GM12878 (cell line): ENCODE measurements at regions not wholly inside any gene's neighbourhood (a gene's known extent, or its start where the extent isn't known, plus 50 kb on each side); places are given as distances from the start of the nearest gene placed in this dataset.

ENCODE experiments used
- ATAC-seq: fragments of 200-7000 bp; cut with Tn5 transposase; 3 replicates; pipeline ENCODE4 v1.9.1; 2020; ENCODE audit warnings: mild to moderate bottlenecking, moderate library complexity
- BruUV-seq: library from RNA; stranded (reverse); fragments of 400-500 nt; replicated peaks from 2 replicates; lab custom pipeline; 2021; lab: Mats Ljungman, UMichigan
- CTCF ChIA-PET: fragments of 300-600 bp; sonication (Branson Sonifier 250); formaldehyde crosslinking; extraction: SDS; loops from one replicate; lab custom pipeline; 2021; ENCODE audit warnings: inconsistent platforms; lab: Yijun Ruan, JAX
- POLR2A ChIA-PET: fragments of 350-600 bp; formaldehyde crosslinking; extraction: SDS; loops from one replicate; lab custom pipeline; 2021; ENCODE audit warnings: inconsistent platforms; lab: Charles Lee
- RAD21 ChIA-PET: fragments of 300-600 bp; sonication (Branson Sonifier 250); formaldehyde crosslinking; loops from one replicate; lab custom pipeline; 2023; ENCODE audit warnings: antibody characterized with exemption; ENCODE audit not compliant: unreplicated experiment; lab: Charles Lee
- SMC1A ChIA-PET: fragments of 300-600 bp; sonication (Branson Sonifier 250); formaldehyde crosslinking; loops from one replicate; lab custom pipeline; 2023; ENCODE audit not compliant: unreplicated experiment, uncharacterized antibody; lab: Charles Lee
- DNase-seq: peaks from one replicate; pipeline ENCODE4 v3.0.0-alpha.2; 2011; ENCODE audit warnings: low read depth, low spot score
- FAIRE-seq: peaks from 3 replicates; lab custom pipeline; 2011; peaks lifted over from hg19 to GRCh38; lab: Jason Lieb, UNC
- H2AFZ ChIP-seq: 2 replicates; pipeline ENCODE4 v1.6.0; 2011; ENCODE audit warnings: low read depth, low read length, control low read depth; ENCODE audit not compliant: control insufficient read depth
- H3K27ac ChIP-seq: 2 replicates; pipeline ENCODE4 v1.5.1; 2011; ENCODE audit warnings: control low read depth; ENCODE audit not compliant: control insufficient read depth, insufficient read depth
- H3K27me3 ChIP-seq, 2 experiments: replicated peaks in 1 of 2; 2 replicates each; pipeline versions ENCODE4 v1.6.0 to v1.6.1; 2011; ENCODE audit warnings: low read length in 1 of 2; ENCODE audit not compliant: control insufficient read depth in 2 of 2, insufficient read depth in 2 of 2
- H3K36me3 ChIP-seq, 2 experiments: 2 replicates each; pipeline ENCODE4 v1.5.1; 2011; ENCODE audit warnings: low read length in 1 of 2; ENCODE audit not compliant: control insufficient read depth in 2 of 2, insufficient read depth in 2 of 2
- H3K4me1 ChIP-seq: 2 replicates; pipeline ENCODE4 v1.6.1; 2011; ENCODE audit warnings: mild to moderate bottlenecking, low read length, moderate library complexity, mixed read lengths; ENCODE audit not compliant: control insufficient read depth, insufficient read depth
- H3K4me2 ChIP-seq: 2 replicates; pipeline ENCODE4 v1.6.0; 2011; ENCODE audit warnings: control low read depth; ENCODE audit not compliant: control insufficient read depth, insufficient read depth
- H3K4me3 ChIP-seq: fragments of 200-600 bp; sonication (generic); 2 replicates; pipeline ENCODE4 v1.5.1; 2016
- H3K79me2 ChIP-seq: 2 replicates; pipeline ENCODE4 v1.6.0; 2011; ENCODE audit warnings: low read length; ENCODE audit not compliant: control insufficient read depth, insufficient read depth
- H3K9ac ChIP-seq: 2 replicates; pipeline ENCODE4 v1.8.0; 2011; ENCODE audit warnings: low read length, control low read depth, mixed read lengths; ENCODE audit not compliant: control insufficient read depth, insufficient read depth
- H3K9me3 ChIP-seq: replicated peaks from 3 replicates; pipeline ENCODE4 v1.5.1; 2011; ENCODE audit warnings: mild to moderate bottlenecking, low read length; ENCODE audit not compliant: control insufficient read depth, insufficient read depth
- H4K20me1 ChIP-seq: 2 replicates; pipeline ENCODE4 v1.6.0; 2011; ENCODE audit not compliant: control insufficient read depth, insufficient read depth
- ATF7 ChIP-seq: fragments of 450-650 bp; IDR thresholded peaks from 2 replicates; pipeline ENCODE4 v1.6.1; 2016; ENCODE audit warnings: low read depth, mild to moderate bottlenecking
- CBX3 ChIP-seq: fragments of 200-600 bp; sonication (generic); IDR thresholded peaks from 2 replicates; pipeline ENCODE4 v1.6.1; 2016; ENCODE audit warnings: low read depth, borderline replicate concordance
- GABPA ChIP-seq: IDR thresholded peaks from 2 replicates; pipeline ENCODE4 v1.6.1; 2014; ENCODE audit warnings: antibody characterized with exemption, low read depth, mild to moderate bottlenecking, inconsistent platforms
- HDGF ChIP-seq: fragments of 450-650 bp; IDR thresholded peaks from 2 replicates; pipeline ENCODE4 v1.6.1; 2016; ENCODE audit warnings: antibody characterized with exemption
- KLF5 ChIP-seq: fragments of 450-650 bp; IDR thresholded peaks from 2 replicates; pipeline ENCODE4 v1.6.1; 2014; ENCODE audit warnings: mild to moderate bottlenecking; ENCODE audit not compliant: partially characterized antibody
- MTA3 ChIP-seq: IDR thresholded peaks from 2 replicates; pipeline ENCODE4 v1.6.1; 2012; ENCODE audit warnings: low read length, inconsistent platforms, borderline replicate concordance
- MXI1 ChIP-seq: fragments of 150-350 bp; IDR thresholded peaks from 2 replicates; pipeline ENCODE4 v1.6.1; 2011; ENCODE audit warnings: low read depth, mild to moderate bottlenecking, inconsistent platforms, low read length, improper control_type of control experiment
- NR2C1 ChIP-seq: fragments of 450-650 bp; IDR thresholded peaks from 2 replicates; pipeline ENCODE4 v1.6.1; 2017; ENCODE audit warnings: antibody characterized with exemption, mild to moderate bottlenecking, moderate library complexity
- NR2F1 ChIP-seq: fragments of 450-650 bp; conservative IDR thresholded peaks from 2 replicates; pipeline ENCODE4 v1.6.1; 2017; ENCODE audit warnings: mild to moderate bottlenecking
- POLR2AphosphoS2 ChIP-seq: IDR thresholded peaks from 2 replicates; pipeline ENCODE4 v1.6.1; 2011; ENCODE audit warnings: low read depth, mild to moderate bottlenecking, low read length, improper control_type of control experiment, moderate library complexity
- SPI1 ChIP-seq: IDR thresholded peaks from 2 replicates; pipeline ENCODE4 v1.6.1; 2011; ENCODE audit warnings: low read depth, mild to moderate bottlenecking, low read length, moderate library complexity, borderline replicate concordance; ENCODE audit not compliant: insufficient read depth
- STAT3 ChIP-seq: IDR thresholded peaks from 2 replicates; pipeline ENCODE4 v1.6.1; 2011; ENCODE audit warnings: low read depth, low read length, improper control_type of control experiment
- ZNF384 ChIP-seq: IDR thresholded peaks from 2 replicates; pipeline ENCODE4 v1.6.1; 2012; ENCODE audit warnings: low read depth, mild to moderate bottlenecking, low read length, improper control_type of control experiment, borderline replicate concordance
- WGBS: methylation state at CpG from one replicate; pipeline ENCODE4 v1.1.6; 2016; ENCODE audit warnings: low lambda C conversion rate; ENCODE audit not compliant: insufficient replicate concordance, insufficient coverage; ENCODE audit errors: missing lambda C conversion rate; 5-methylcytosine and 5-hydroxymethylcytosine counted together
- in situ Hi-C: fragments of 300-500 bp; cut with MboI; formaldehyde crosslinking; loops from 9 replicates; pipeline ENCODE4 v1.14.3; 2018; ENCODE audit warnings: mixed read lengths
- intact Hi-C: fragments of 100-400 bp; cut with micrococcal nuclease; formaldehyde crosslinking; loops from one replicate; pipeline ENCODE4 v1.14.2; 2022; ENCODE audit not compliant: unreplicated experiment
- TF ChIP-seq, protein P1 (sequence below): IDR thresholded peaks from 2 replicates; pipeline ENCODE4 v1.6.1; 2012; ENCODE audit warnings: low read depth, low read length, improper control_type of control experiment
- TF ChIP-seq, protein P2 (sequence below): fragments of 150-350 bp; IDR thresholded peaks from 2 replicates; pipeline ENCODE4 v1.6.1; 2016; ENCODE audit warnings: low read depth, low read length

DNA sequence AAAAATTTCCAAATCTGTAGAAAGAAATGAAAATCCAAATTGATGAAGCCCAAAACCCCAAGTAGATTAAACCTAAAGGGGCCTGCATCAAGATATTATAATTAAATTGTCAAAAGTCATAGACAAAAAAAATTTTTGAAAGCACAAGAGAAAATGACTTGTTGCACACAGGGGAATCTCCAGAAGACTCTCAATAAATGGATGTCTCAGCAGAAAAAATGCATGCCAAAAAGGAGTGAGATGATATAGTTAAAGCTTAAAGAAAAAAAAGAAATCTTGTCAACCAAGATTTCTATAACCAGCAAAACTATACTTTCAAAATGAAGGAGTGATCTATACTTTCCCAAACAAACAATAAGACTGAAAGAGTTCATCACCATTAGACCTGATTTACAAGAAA is 393.2 kb upstream of the SPAG17 start:
- POLR2A ChIA-PET, result no interaction called here
- SMC1A ChIA-PET, result no interaction called here
- CTCF ChIA-PET, result no interaction called here
- no peak overlapping the region for H3K9ac ChIP-seq
- ATAC-seq (no peak), DNase-seq (no peak), FAIRE-seq (no peak)
- H2AFZ ChIP-seq, result no peak overlapping the region
- TF ChIP-seq KLF5 (no peak), STAT3 (no peak), CBX3 (no peak), POLR2AphosphoS2 (no peak), NR2F1 (no peak), GABPA (no peak), MXI1 (no peak), ATF7 (no peak)
- TF ChIP-seq, protein P1, sequence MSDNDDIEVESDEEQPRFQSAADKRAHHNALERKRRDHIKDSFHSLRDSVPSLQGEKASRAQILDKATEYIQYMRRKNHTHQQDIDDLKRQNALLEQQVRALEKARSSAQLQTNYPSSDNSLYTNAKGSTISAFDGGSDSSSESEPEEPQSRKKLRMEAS, result no peak
- in situ Hi-C loops (no loop called here), intact Hi-C loops (no loop called here)
- H3K79me2 ChIP-seq, result no peaks in the 10 kb centered on the region
- no peak overlapping the region for H3K27ac ChIP-seq
- H3K36me3 ChIP-seq, result no peaks in the 10 kb centered on the region
- no peaks in the 10 kb centered on the region for H3K9me3 ChIP-seq
- no peaks in the 10 kb centered on the region for H4K20me1 ChIP-seq
- H3K4me1 ChIP-seq, result no peaks in the 10 kb centered on the region
- no peak overlapping the region for H3K4me2 ChIP-seq
- no peaks in the 10 kb centered on the region for H3K27me3 ChIP-seq
- no TSS peak for BruUV-seq
- RAD21 ChIA-PET, result no interaction called here
- H3K4me3 ChIP-seq, result no peak overlapping the region

DNA sequence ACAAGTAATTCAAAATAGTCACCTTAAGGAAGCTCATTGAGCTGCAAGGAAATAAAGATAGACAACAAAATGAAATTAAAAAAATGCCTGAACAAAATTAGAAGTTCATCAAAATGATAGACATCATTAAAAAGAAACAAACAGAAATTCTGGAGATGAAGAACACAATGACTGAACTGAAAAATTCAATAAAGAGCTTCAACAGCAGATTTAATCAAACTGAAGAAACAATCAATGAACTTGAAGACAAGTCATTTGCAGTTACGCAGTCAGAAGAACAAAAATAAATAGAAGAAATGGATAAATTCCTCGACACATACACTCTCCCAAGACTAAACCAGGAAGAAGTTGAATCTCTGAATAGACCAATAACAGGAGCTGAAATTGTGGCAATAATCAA is 390.0 kb upstream of the SPAG17 start:
- ATAC-seq (no peak), DNase-seq (no peak), FAIRE-seq (no peak)
- Histone ChIP-seq H3K27me3 (no peaks in the 10 kb centered on the region), H3K79me2 (no peaks in the 10 kb centered on the region), H3K36me3 (no peaks in the 10 kb centered on the region), H3K9ac (no peak overlapping the region), H3K4me3 (no peak overlapping the region), H2AFZ (no peak overlapping the region), H4K20me1 (no peaks in the 10 kb centered on the region), H3K27ac (no peak overlapping the region), H3K9me3 (no peaks in the 10 kb centered on the region), H3K4me1 (no peaks in the 10 kb centered on the region), H3K4me2 (no peak overlapping the region)
- 44% methylated on average over 2 of the region's 2 CpGs for WGBS
- ChIA-PET POLR2A (no interaction called here), CTCF (interaction anchor here (1.5 kb wide), 1 partner anchor 433 kb away, joined by 3 read pairs; no protein-coding TSS in a partner anchor), SMC1A (no interaction called here), RAD21 (no interaction called here)
- in situ Hi-C loops (no loop called here), intact Hi-C loops (no loop called here)
- BruUV-seq, result no TSS peak
- TF ChIP-seq SPI1 (no peak), NR2F1 (no peak), ZNF384 (no peak), NR2C1 (no peak), HDGF (no peak), CBX3 (no peak), MTA3 (no peak)
- TF ChIP-seq, protein P2, sequence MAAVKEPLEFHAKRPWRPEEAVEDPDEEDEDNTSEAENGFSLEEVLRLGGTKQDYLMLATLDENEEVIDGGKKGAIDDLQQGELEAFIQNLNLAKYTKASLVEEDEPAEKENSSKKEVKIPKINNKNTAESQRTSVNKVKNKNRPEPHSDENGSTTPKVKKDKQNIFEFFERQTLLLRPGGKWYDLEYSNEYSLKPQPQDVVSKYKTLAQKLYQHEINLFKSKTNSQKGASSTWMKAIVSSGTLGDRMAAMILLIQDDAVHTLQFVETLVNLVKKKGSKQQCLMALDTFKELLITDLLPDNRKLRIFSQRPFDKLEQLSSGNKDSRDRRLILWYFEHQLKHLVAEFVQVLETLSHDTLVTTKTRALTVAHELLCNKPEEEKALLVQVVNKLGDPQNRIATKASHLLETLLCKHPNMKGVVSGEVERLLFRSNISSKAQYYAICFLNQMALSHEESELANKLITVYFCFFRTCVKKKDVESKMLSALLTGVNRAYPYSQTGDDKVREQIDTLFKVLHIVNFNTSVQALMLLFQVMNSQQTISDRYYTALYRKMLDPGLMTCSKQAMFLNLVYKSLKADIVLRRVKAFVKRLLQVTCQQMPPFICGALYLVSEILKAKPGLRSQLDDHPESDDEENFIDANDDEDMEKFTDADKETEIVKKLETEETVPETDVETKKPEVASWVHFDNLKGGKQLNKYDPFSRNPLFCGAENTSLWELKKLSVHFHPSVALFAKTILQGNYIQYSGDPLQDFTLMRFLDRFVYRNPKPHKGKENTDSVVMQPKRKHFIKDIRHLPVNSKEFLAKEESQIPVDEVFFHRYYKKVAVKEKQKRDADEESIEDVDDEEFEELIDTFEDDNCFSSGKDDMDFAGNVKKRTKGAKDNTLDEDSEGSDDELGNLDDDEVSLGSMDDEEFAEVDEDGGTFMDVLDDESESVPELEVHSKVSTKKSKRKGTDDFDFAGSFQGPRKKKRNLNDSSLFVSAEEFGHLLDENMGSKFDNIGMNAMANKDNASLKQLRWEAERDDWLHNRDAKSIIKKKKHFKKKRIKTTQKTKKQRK, result no peak
